GM19372 (cell line): ENCODE measurements at regions not wholly inside any gene's neighbourhood (a gene's known extent, or its start where the extent isn't known, plus 50 kb on each side); places are given as distances from the start of the nearest gene placed in this dataset.
"Not testable (repeated sequence)": the region's sequence is repeated elsewhere in the genome, so short reads cannot be mapped to it uniquely, and the experiment has no call there.

ENCODE experiments used
- ATAC-seq: cut with Tn5 transposase; IDR thresholded peaks from one replicate; pipeline ENCODE4 v1.9.1; 2021; ENCODE audit warnings: mild to moderate bottlenecking, low read depth, moderate library complexity; ENCODE audit not compliant: unreplicated experiment

GRCh38 chr2:4884117-4884571 lies 808.0 kb upstream of the SOX11 start:
- no peak for ATAC-seq

- no peak for ATAC-seq
These were observed 800.8 kb upstream of the SOX11 start for GRCh38 chr2:4891394-4891793.

GRCh38 chr2:4895371-4895770 lies 796.8 kb upstream of the SOX11 start:
- ATAC-seq, result no peak

- no peak for ATAC-seq
These were observed 793.5 kb upstream of the SOX11 start for GRCh38 chr2:4898706-4899105.

GRCh38 chr2:4900242-4900641 lies 791.9 kb upstream of the SOX11 start:
- ATAC-seq, result no peak

GRCh38 chr2:4900861-4901770 lies 791.1 kb upstream of the SOX11 start:
- no peak for ATAC-seq

- no peak for ATAC-seq
These were observed 788.4 kb upstream of the SOX11 start for GRCh38 chr2:4903656-4904348.

GRCh38 chr2:4908461-4908860 lies 783.7 kb upstream of the SOX11 start:
- no peak for ATAC-seq

- no peak for ATAC-seq
These were observed 782.7 kb upstream of the SOX11 start for GRCh38 chr2:4909346-4910009.

GRCh38 chr2:4914036-4914435 lies 778.1 kb upstream of the SOX11 start:
- ATAC-seq, result no peak

GRCh38 chr2:4914551-4914950 lies 777.6 kb upstream of the SOX11 start:
- no peak for ATAC-seq

GRCh38 chr2:4915357-4915756 lies 776.8 kb upstream of the SOX11 start:
- ATAC-seq, result no peak

GRCh38 chr2:4916094-4916493 lies 776.1 kb upstream of the SOX11 start:
- no peak for ATAC-seq

- no peak for ATAC-seq
These were observed 761.5 kb upstream of the SOX11 start for GRCh38 chr2:4930704-4931103.

- no peak for ATAC-seq
These were observed 760.3 kb upstream of the SOX11 start for GRCh38 chr2:4931721-4932365.

GRCh38 chr2:4935291-4935690 lies 756.9 kb upstream of the SOX11 start:
- not testable (repeated sequence) for ATAC-seq

GRCh38 chr2:4937550-4937949 lies 754.6 kb upstream of the SOX11 start:
- no peak for ATAC-seq

GRCh38 chr2:4938206-4938605 lies 754.0 kb upstream of the SOX11 start:
- no peak for ATAC-seq

- no peak for ATAC-seq
These were observed 749.7 kb upstream of the SOX11 start for GRCh38 chr2:4942441-4942840.

GRCh38 chr2:4947911-4948310 lies 744.3 kb upstream of the SOX11 start:
- ATAC-seq, result no peak

- ATAC-seq, result no peak
These were observed 740.8 kb upstream of the SOX11 start for GRCh38 chr2:4951368-4951767.
